PFSK-1 (cell line): ENCODE measurements at regions not wholly inside any gene's neighbourhood (a gene's known extent, or its start where the extent isn't known, plus 50 kb on each side); places are given as distances from the start of the nearest gene placed in this dataset.

Source experiments
- POLR2AphosphoS5 ChIP-seq: IDR thresholded peaks from 2 replicates; pipeline ENCODE4 v1.6.1; 2012; ENCODE audit warnings: low read depth, mild to moderate bottlenecking, control low read depth, low read length, moderate library complexity
- TF ChIP-seq, protein P1 (sequence below), 2 experiments: IDR thresholded peaks; 2 replicates each; pipeline versions ENCODE4 v1.6.1 to v1.8.0; 2011 to 2012; ENCODE audit warnings: low read depth in 2 of 2, low read length in 2 of 2, control low read depth in 1 of 2, inconsistent platforms in 1 of 2, mild to moderate bottlenecking in 1 of 2, moderate library complexity in 1 of 2; ENCODE audit not compliant: insufficient read depth in 1 of 2

DNA sequence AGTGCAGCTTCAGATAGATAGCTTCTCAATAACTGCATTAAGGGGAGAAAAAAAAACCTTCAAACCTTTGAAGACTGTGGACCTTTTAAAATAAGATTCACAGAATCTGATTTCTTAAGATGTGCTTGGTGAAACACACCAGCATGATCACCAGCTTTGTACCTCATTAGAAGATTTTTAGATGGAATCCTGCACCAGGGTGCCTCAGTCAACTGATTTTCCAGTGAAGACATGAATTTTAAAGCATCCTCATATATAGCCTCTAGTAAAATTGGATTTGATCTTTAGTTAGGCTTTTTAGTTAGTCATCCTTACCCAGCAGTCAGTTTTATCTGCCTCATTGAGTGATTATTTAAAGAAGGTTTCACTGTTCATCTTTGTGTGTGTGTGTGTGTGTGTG is 208.6 kb upstream of the DEPDC1 start:
- TF ChIP-seq POLR2AphosphoS5: no peak
- TF ChIP-seq, protein P1, sequence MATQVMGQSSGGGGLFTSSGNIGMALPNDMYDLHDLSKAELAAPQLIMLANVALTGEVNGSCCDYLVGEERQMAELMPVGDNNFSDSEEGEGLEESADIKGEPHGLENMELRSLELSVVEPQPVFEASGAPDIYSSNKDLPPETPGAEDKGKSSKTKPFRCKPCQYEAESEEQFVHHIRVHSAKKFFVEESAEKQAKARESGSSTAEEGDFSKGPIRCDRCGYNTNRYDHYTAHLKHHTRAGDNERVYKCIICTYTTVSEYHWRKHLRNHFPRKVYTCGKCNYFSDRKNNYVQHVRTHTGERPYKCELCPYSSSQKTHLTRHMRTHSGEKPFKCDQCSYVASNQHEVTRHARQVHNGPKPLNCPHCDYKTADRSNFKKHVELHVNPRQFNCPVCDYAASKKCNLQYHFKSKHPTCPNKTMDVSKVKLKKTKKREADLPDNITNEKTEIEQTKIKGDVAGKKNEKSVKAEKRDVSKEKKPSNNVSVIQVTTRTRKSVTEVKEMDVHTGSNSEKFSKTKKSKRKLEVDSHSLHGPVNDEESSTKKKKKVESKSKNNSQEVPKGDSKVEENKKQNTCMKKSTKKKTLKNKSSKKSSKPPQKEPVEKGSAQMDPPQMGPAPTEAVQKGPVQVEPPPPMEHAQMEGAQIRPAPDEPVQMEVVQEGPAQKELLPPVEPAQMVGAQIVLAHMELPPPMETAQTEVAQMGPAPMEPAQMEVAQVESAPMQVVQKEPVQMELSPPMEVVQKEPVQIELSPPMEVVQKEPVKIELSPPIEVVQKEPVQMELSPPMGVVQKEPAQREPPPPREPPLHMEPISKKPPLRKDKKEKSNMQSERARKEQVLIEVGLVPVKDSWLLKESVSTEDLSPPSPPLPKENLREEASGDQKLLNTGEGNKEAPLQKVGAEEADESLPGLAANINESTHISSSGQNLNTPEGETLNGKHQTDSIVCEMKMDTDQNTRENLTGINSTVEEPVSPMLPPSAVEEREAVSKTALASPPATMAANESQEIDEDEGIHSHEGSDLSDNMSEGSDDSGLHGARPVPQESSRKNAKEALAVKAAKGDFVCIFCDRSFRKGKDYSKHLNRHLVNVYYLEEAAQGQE (IDR thresholded peaks at IDR 0.05; ENCODE audit: insufficient read depth in 1 of 2, low read depth in 2 of 2, low read length in 2 of 2): no peak
